ENCODE measurements at regions not wholly inside any gene's neighbourhood (a gene's known extent, or its start where the extent isn't known, plus 50 kb on each side); places are given as distances from the start of the nearest gene placed in this dataset.

- TF ChIP-seq CTCF (IDR thresholded peaks at IDR 0.05; ENCODE audit: extremely low read depth in 1 of 2, insufficient read depth in 1 of 2, low read depth in 1 of 2, low read length in 2 of 2) (no peak), MYC (IDR thresholded peaks at IDR 0.05; ENCODE audit: low read depth, low read length) (no peak), POLR2A (IDR thresholded peaks at IDR 0.05; ENCODE audit: low read depth, low read length) (no peak), MAX (IDR thresholded peaks at IDR 0.05; ENCODE audit: insufficient read depth, insufficient read length) (no peak), POLR2AphosphoS5 (IDR thresholded peaks at IDR 0.05; ENCODE audit: insufficient read depth, low read depth, low read length) (peak; percentile 34), EZH2 (IDR thresholded peaks at IDR 0.05; ENCODE audit: borderline replicate concordance, low read depth, low read length, severe bottlenecking) (no peak), FOS (IDR thresholded peaks at IDR 0.05; ENCODE audit: borderline replicate concordance, insufficient read depth, low read length) (peak; percentile 74), GATA2 (IDR thresholded peaks at IDR 0.05; ENCODE audit: insufficient read depth, insufficient read length, low read depth, low read length) (peak; percentile 12)
These were observed 156.4 kb upstream of the ECI2 start for GRCh38 chr6:4291453-4292403.
